Suprapubic skin (tissue), 4 donors: ENCODE measurements at regions not wholly inside any gene's neighbourhood (a gene's known extent, or its start where the extent isn't known, plus 50 kb on each side); places are given as distances from the start of the nearest gene placed in this dataset.

Experiments
- DNase-seq, 2 donors: peaks; one replicate each; pipeline ENCODE4 v3.0.0-alpha.2; 2019; ENCODE audit warnings: low spot score in 2 of 2
- H3K27ac ChIP-seq: fragments of 200-600 bp; sonication (generic); one replicate; pipeline ENCODE4 v1.5.1; 2019
- H3K27me3 ChIP-seq: fragments of 200-600 bp; sonication (generic); one replicate; pipeline ENCODE4 v1.5.1; 2019
- H3K36me3 ChIP-seq: fragments of 200-600 bp; sonication (generic); one replicate; pipeline ENCODE4 v1.5.1; 2019
- H3K4me1 ChIP-seq: fragments of 200-600 bp; sonication (generic); one replicate; pipeline ENCODE4 v1.5.1; 2019
- H3K4me3 ChIP-seq: fragments of 200-600 bp; sonication (generic); one replicate; pipeline ENCODE4 v1.5.1; 2019; ENCODE audit warnings: mild to moderate bottlenecking
- H3K9me3 ChIP-seq: fragments of 200-600 bp; sonication (generic); one replicate; pipeline ENCODE4 v1.5.1; 2019
- EP300 ChIP-seq: sonication (generic); formaldehyde crosslinking; IDR thresholded peaks from one replicate; pipeline ENCODE4 v1.6.1; 2017; ENCODE audit warnings: antibody characterized with exemption
- POLR2A ChIP-seq, 2 donors: fragments of 450-650 bp; IDR thresholded peaks; one replicate each; pipeline ENCODE4 v1.6.1; 2017; ENCODE audit warnings: antibody characterized with exemption in 2 of 2, mild to moderate bottlenecking in 2 of 2, moderate library complexity in 2 of 2
- POLR2AphosphoS5 ChIP-seq, 3 donors: sonication (generic); formaldehyde crosslinking; IDR thresholded peaks; one replicate each; pipeline ENCODE4 v1.6.1; 2017; ENCODE audit warnings: antibody characterized with exemption in 3 of 3
- WGBS: methylation state at CpG from one replicate; pipeline ENCODE4 v1.1.5; 2018; 5-methylcytosine and 5-hydroxymethylcytosine counted together
- TF ChIP-seq, protein P1 (sequence below), 2 donors: fragments of 200-600 bp in 1 of 2; fragments of 450-650 bp in 1 of 2; sonication (generic) in 1 of 2; IDR thresholded peaks; one replicate each; pipeline ENCODE4 v1.5.1; 2016 to 2019; ENCODE audit warnings: antibody characterized with exemption in 2 of 2, mild to moderate bottlenecking in 1 of 2, moderate library complexity in 1 of 2

GRCh38 chr12:69001251-69001650 lies 68.3 kb upstream of the CPM start:
- no peaks in the 10 kb centered on the region for H3K27me3 ChIP-seq
- H3K9me3 ChIP-seq, result no peaks in the 10 kb centered on the region
- WGBS, result 92% methylated on average over 3 of the region's 3 CpGs
- no peak for DNase-seq
- H3K36me3 ChIP-seq, result no peaks in the 10 kb centered on the region
- TF ChIP-seq POLR2AphosphoS5 (IDR thresholded peaks at IDR 0.05) (no peak), EP300 (no peak), POLR2A (IDR thresholded peaks at IDR 0.05) (no peak)
- TF ChIP-seq, protein P1, sequence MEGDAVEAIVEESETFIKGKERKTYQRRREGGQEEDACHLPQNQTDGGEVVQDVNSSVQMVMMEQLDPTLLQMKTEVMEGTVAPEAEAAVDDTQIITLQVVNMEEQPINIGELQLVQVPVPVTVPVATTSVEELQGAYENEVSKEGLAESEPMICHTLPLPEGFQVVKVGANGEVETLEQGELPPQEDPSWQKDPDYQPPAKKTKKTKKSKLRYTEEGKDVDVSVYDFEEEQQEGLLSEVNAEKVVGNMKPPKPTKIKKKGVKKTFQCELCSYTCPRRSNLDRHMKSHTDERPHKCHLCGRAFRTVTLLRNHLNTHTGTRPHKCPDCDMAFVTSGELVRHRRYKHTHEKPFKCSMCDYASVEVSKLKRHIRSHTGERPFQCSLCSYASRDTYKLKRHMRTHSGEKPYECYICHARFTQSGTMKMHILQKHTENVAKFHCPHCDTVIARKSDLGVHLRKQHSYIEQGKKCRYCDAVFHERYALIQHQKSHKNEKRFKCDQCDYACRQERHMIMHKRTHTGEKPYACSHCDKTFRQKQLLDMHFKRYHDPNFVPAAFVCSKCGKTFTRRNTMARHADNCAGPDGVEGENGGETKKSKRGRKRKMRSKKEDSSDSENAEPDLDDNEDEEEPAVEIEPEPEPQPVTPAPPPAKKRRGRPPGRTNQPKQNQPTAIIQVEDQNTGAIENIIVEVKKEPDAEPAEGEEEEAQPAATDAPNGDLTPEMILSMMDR (IDR thresholded peaks at IDR 0.05), result no peak
- no peaks in the 10 kb centered on the region for H3K4me1 ChIP-seq
- no peak overlapping the region for H3K4me3 ChIP-seq
- H3K27ac ChIP-seq, result no peak overlapping the region

GRCh38 chr12:69002969-69003368 lies 70.0 kb upstream of the CPM start:
- Histone ChIP-seq H3K36me3 (no peaks in the 10 kb centered on the region), H3K9me3 (no peaks in the 10 kb centered on the region), H3K27ac (no peak overlapping the region), H3K4me3 (no peak overlapping the region), H3K27me3 (no peaks in the 10 kb centered on the region), H3K4me1 (peaks cover 13% of the 10 kb centered on the region)
- no peak for DNase-seq
- 78% methylated on average over 4 of the region's 4 CpGs for WGBS
- no peak for TF ChIP-seq POLR2A (IDR thresholded peaks at IDR 0.05)
- TF ChIP-seq POLR2AphosphoS5 (IDR thresholded peaks at IDR 0.05), result no peak
- TF ChIP-seq, protein P1 (IDR thresholded peaks at IDR 0.05), result no peak
- no peak for TF ChIP-seq EP300

DNA sequence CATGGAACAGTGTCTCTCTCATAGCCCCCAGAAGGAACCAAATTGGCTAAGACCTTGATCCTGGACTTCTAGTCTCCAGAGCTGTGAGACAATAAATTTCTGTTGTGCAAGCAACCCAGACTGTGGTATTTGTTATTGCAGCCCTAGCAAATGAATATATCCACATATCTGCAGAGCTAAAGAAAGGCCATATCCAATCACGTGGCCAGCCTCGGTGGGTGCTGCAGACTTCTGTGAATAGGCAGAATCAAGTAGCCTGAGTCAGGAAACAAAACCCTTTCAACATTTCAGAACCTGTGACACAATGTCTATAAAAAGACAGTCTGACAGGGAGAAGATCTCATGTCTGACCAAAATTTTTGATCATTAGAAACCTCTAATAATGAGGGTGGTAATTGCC lies 71.0 kb upstream of the CPM start:
- TF ChIP-seq EP300 (no peak), POLR2AphosphoS5 (IDR thresholded peaks at IDR 0.05) (no peak), POLR2A (IDR thresholded peaks at IDR 0.05) (no peak)
- TF ChIP-seq, protein P1 (IDR thresholded peaks at IDR 0.05), result no peak
- H3K4me1 ChIP-seq, result peaks cover 23% of the 10 kb centered on the region
- DNase-seq, result no peak
- H3K9me3 ChIP-seq, result no peaks in the 10 kb centered on the region
- H3K4me3 ChIP-seq, result no peak overlapping the region
- no peaks in the 10 kb centered on the region for H3K36me3 ChIP-seq
- no peaks in the 10 kb centered on the region for H3K27me3 ChIP-seq
- no peak overlapping the region for H3K27ac ChIP-seq
- WGBS, result 94% methylated on average over 2 of the region's 2 CpGs

- Histone ChIP-seq H3K27ac (peak overlapping the region; percentile 78), H3K9me3 (no peaks in the 10 kb centered on the region), H3K4me3 (peak overlapping the region; percentile 3), H3K27me3 (no peaks in the 10 kb centered on the region), H3K36me3 (no peaks in the 10 kb centered on the region), H3K4me1 (peaks cover 23% of the 10 kb centered on the region)
- no peak for DNase-seq
- TF ChIP-seq POLR2A (IDR thresholded peaks at IDR 0.05), result no peak
- no peak for TF ChIP-seq POLR2AphosphoS5 (IDR thresholded peaks at IDR 0.05)
- TF ChIP-seq, protein P1 (IDR thresholded peaks at IDR 0.05), result no peak
- no peak for TF ChIP-seq EP300
- WGBS, result 24% methylated on average over 9 of the region's 9 CpGs
These were observed 74.3 kb upstream of the CPM start for GRCh38 chr12:69007101-69007854.

DNA sequence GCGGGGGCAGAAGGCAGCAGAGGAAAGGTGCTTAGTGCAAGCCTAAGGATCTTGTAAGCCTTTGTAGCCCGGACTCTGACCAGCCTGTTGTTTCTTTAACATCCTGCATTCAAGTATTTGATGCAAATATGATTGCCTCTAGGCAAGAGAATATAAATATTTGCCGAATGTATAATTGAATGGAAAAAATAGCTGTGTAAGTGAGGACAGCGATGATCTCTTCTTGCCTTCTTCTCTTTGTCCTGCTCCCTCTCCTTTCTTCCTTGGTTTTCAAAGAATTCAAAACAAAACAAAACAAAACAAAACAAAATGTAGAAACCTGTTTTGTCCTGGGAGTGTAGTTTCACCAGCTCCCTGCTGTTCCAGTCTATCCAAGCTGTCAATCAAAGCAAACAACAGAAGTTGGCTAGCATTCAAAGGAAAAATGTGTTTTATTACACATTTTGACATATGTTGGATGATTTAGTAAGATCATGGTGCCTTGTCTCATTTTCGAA lies 74.9 kb upstream of the CPM start:
- Histone ChIP-seq H3K4me1 (peaks cover 23% of the 10 kb centered on the region), H3K27me3 (no peaks in the 10 kb centered on the region), H3K4me3 (peak overlapping the region; percentile 3), H3K27ac (peak overlapping the region; percentile 78), H3K9me3 (no peaks in the 10 kb centered on the region), H3K36me3 (no peaks in the 10 kb centered on the region)
- 57% methylated on average over 5 of the region's 5 CpGs for WGBS
- TF ChIP-seq, protein P1 (IDR thresholded peaks at IDR 0.05), result no peak
- TF ChIP-seq EP300 (no peak), POLR2A (IDR thresholded peaks at IDR 0.05) (no peak), POLR2AphosphoS5 (IDR thresholded peaks at IDR 0.05) (no peak)
- DNase-seq, result no peak
